H9 (cell line): ENCODE measurements at regions not wholly inside any gene's neighbourhood (a gene's known extent, or its start where the extent isn't known, plus 50 kb on each side); places are given as distances from the start of the nearest gene placed in this dataset.

Experiments
- DNase-seq: peaks from one replicate; pipeline ENCODE4 v3.0.0-alpha.2; 2017
- H2AFZ ChIP-seq: one replicate; pipeline ENCODE4 v1.6.1; 2013; ENCODE audit warnings: mild to moderate bottlenecking, low read length, control low read depth, moderate library complexity
- H2AK5ac ChIP-seq: 2 replicates; pipeline ENCODE4 v1.6.1; 2013; ENCODE audit warnings: low read length, control low read depth, mixed read lengths; ENCODE audit not compliant: insufficient read length
- H2BK120ac ChIP-seq: one replicate; pipeline ENCODE4 v1.6.1; 2013; ENCODE audit warnings: low read depth, mild to moderate bottlenecking, low read length, control low read depth, inconsistent platforms; ENCODE audit not compliant: poor library complexity, severe bottlenecking
- H2BK12ac ChIP-seq: 2 replicates; pipeline ENCODE4 v1.6.1; 2013; ENCODE audit warnings: low read length, control low read depth, mixed read lengths, low read depth; ENCODE audit not compliant: insufficient read length
- H2BK15ac ChIP-seq: 2 replicates; pipeline ENCODE4 v1.6.1; 2013; ENCODE audit warnings: low read depth, low read length, control low read depth
- H2BK20ac ChIP-seq: one replicate; pipeline ENCODE4 v1.6.1; 2013; ENCODE audit warnings: low read depth, mild to moderate bottlenecking, low read length, control low read depth, inconsistent platforms; ENCODE audit not compliant: poor library complexity, severe bottlenecking
- H2BK5ac ChIP-seq: 2 replicates; pipeline ENCODE4 v1.6.1; 2013; ENCODE audit warnings: low read length, control low read depth, mixed read lengths; ENCODE audit not compliant: insufficient read length
- H3K14ac ChIP-seq: 2 replicates; pipeline ENCODE4 v1.6.1; 2013; ENCODE audit warnings: low read length, control low read depth; ENCODE audit not compliant: insufficient read depth
- H3K18ac ChIP-seq: 2 replicates; pipeline ENCODE4 v1.6.1; 2013; ENCODE audit warnings: low read depth, mild to moderate bottlenecking, mixed read lengths, low read length, control low read depth; ENCODE audit not compliant: insufficient read length
- H3K23ac ChIP-seq: 2 replicates; pipeline ENCODE4 v1.6.1; 2013; ENCODE audit warnings: low read length, control low read depth, mixed read lengths, low read depth; ENCODE audit not compliant: insufficient read length
- H3K23me2 ChIP-seq: 2 replicates; pipeline ENCODE4 v1.6.1; 2013; ENCODE audit warnings: low read depth, mild to moderate bottlenecking, mixed read lengths, low read length, control low read depth; ENCODE audit not compliant: insufficient read length, poor library complexity, severe bottlenecking
- H3K27ac ChIP-seq: 2 replicates; pipeline ENCODE4 v1.5.1; 2013; ENCODE audit warnings: low read length, control low read depth, mixed read lengths, low read depth; ENCODE audit not compliant: insufficient read length
- H3K27me3 ChIP-seq: 2 replicates; pipeline ENCODE4 v1.6.1; 2013; ENCODE audit warnings: low read length, control low read depth, inconsistent platforms; ENCODE audit not compliant: insufficient read depth
- H3K4ac ChIP-seq: 2 replicates; pipeline ENCODE4 v1.6.1; 2013; ENCODE audit warnings: low read depth, mild to moderate bottlenecking, control low read depth, inconsistent platforms, low read length, moderate library complexity
- H3K4me1 ChIP-seq: 2 replicates; pipeline ENCODE4 v1.6.1; 2013; ENCODE audit warnings: low read length, control low read depth, inconsistent platforms; ENCODE audit not compliant: insufficient read depth
- H3K4me2 ChIP-seq: 2 replicates; pipeline ENCODE4 v1.6.1; 2013; ENCODE audit warnings: low read length, control low read depth, mixed read lengths; ENCODE audit not compliant: insufficient read length, insufficient read depth
- H3K56ac ChIP-seq: 2 replicates; pipeline ENCODE4 v1.6.1; 2013; ENCODE audit warnings: low read depth, mild to moderate bottlenecking, mixed read lengths, low read length, control low read depth; ENCODE audit not compliant: insufficient read length
- H3K79me1 ChIP-seq: 2 replicates; pipeline ENCODE4 v1.6.1; 2013; ENCODE audit warnings: low read depth, mild to moderate bottlenecking, moderate library complexity, low read length, control low read depth, inconsistent platforms; ENCODE audit not compliant: insufficient read depth, poor library complexity, severe bottlenecking
- H3K79me2 ChIP-seq: 2 replicates; pipeline ENCODE4 v1.6.1; 2013; ENCODE audit warnings: low read length, control low read depth, inconsistent platforms; ENCODE audit not compliant: insufficient read depth
- H3K9ac ChIP-seq: 2 replicates; pipeline ENCODE4 v1.6.1; 2013; ENCODE audit warnings: low read length, control low read depth, mixed read lengths; ENCODE audit not compliant: insufficient read length; ENCODE audit errors: extremely low read depth
- H3K9me3 ChIP-seq: one replicate; pipeline ENCODE4 v1.6.1; 2013; ENCODE audit warnings: low read depth, low read length, inconsistent platforms; ENCODE audit not compliant: control insufficient read depth
- H3T11ph ChIP-seq: one replicate; pipeline ENCODE4 v1.6.1; 2013; ENCODE audit warnings: mild to moderate bottlenecking, low read length, control low read depth, inconsistent platforms
- H4K20me1 ChIP-seq: one replicate; pipeline ENCODE4 v1.6.1; 2013; ENCODE audit not compliant: control insufficient read depth, insufficient read length, insufficient read depth
- H4K5ac ChIP-seq: 2 replicates; pipeline ENCODE4 v1.6.1; 2013; ENCODE audit warnings: low read depth, mild to moderate bottlenecking, mixed read lengths, low read length, control low read depth; ENCODE audit not compliant: insufficient read length
- H4K8ac ChIP-seq: replicated peaks from 2 replicates; pipeline ENCODE4 v1.6.1; 2013; ENCODE audit warnings: low read length, control low read depth, mixed read lengths, low read depth; ENCODE audit not compliant: insufficient read length
- H4K91ac ChIP-seq: 2 replicates; pipeline ENCODE4 v1.6.1; 2013; ENCODE audit warnings: low read depth, mild to moderate bottlenecking, moderate library complexity, mixed read lengths, low read length, control low read depth; ENCODE audit not compliant: insufficient read length
- H3K27ac Mint-ChIP-seq, 3 experiments: 2 replicates in 2 of 3; 3 replicates in 1 of 3; pipeline ENCODE4 v1.8.0; 2020 to 2021; ENCODE audit warnings: mixed read lengths in 3 of 3, mild to moderate bottlenecking in 1 of 3, moderate library complexity in 1 of 3
- H3K27me3 Mint-ChIP-seq: 2 replicates; pipeline ENCODE4 v1.8.0; 2021; ENCODE audit warnings: low read depth, mild to moderate bottlenecking, moderate library complexity, mixed read lengths
- H3K36me3 Mint-ChIP-seq, 3 experiments: 2 replicates in 2 of 3; 3 replicates in 1 of 3; pipeline ENCODE4 v1.8.0; 2020 to 2021; ENCODE audit warnings: low read depth in 3 of 3, mixed read lengths in 3 of 3; ENCODE audit not compliant: insufficient read depth in 1 of 3
- H3K4me1 Mint-ChIP-seq, 2 experiments: 2 replicates each; pipeline ENCODE4 v1.8.0; 2020; ENCODE audit warnings: mixed read lengths in 2 of 2
- H3K4me3 Mint-ChIP-seq, 2 experiments: 2 replicates in 1 of 2; 3 replicates in 1 of 2; pipeline ENCODE4 v1.8.0; 2020 to 2021; ENCODE audit warnings: mild to moderate bottlenecking in 2 of 2, mixed read lengths in 2 of 2, moderate library complexity in 1 of 2
- H3K9me3 Mint-ChIP-seq, 2 experiments: 2 replicates in 1 of 2; 3 replicates in 1 of 2; pipeline ENCODE4 v1.8.0; 2020; ENCODE audit warnings: mild to moderate bottlenecking in 2 of 2, mixed read lengths in 2 of 2, moderate library complexity in 1 of 2
- TF ChIP-seq, protein P1 (sequence below): fragments of 200-600 bp; sonication (generic); conservative IDR thresholded peaks from 3 replicates; pipeline ENCODE4 v1.8.0; 2021; ENCODE audit warnings: antibody characterized with exemption, mild to moderate bottlenecking

GRCh38 chr4:136495851-136496250, 1036.4 kb downstream of the PCDH18 start:
- Mint-ChIP-seq H3K9me3 (no peaks in the 10 kb centered on the region), H3K4me3 (no peak overlapping the region), H3K4me1 (no peaks in the 10 kb centered on the region; a peak in 1 of 4 replicates), H3K36me3 (no peaks in the 10 kb centered on the region), H3K27ac (no peak overlapping the region), H3K27me3 (no peaks in the 10 kb centered on the region)
- no peak overlapping the region for H3K4me2 ChIP-seq
- no peak overlapping the region for H2BK15ac ChIP-seq
- H3K18ac ChIP-seq, result no peak overlapping the region
- no peak overlapping the region for H2BK12ac ChIP-seq
- no peak overlapping the region for H2AK5ac ChIP-seq
- H3K27me3 ChIP-seq, result no peaks in the 10 kb centered on the region
- no peak overlapping the region for H4K5ac ChIP-seq
- H2BK5ac ChIP-seq, result no peak overlapping the region
- no peaks in the 10 kb centered on the region for H3K9me3 ChIP-seq
- H4K91ac ChIP-seq, result no peak overlapping the region
- H3K79me2 ChIP-seq, result no peaks in the 10 kb centered on the region
- H3T11ph ChIP-seq, result no peak overlapping the region
- H3K14ac ChIP-seq, result no peak overlapping the region
- peaks cover 1% of the 10 kb centered on the region; the same call in 1 of the 2 replicates for H3K4me1 ChIP-seq
- TF ChIP-seq, protein P1, sequence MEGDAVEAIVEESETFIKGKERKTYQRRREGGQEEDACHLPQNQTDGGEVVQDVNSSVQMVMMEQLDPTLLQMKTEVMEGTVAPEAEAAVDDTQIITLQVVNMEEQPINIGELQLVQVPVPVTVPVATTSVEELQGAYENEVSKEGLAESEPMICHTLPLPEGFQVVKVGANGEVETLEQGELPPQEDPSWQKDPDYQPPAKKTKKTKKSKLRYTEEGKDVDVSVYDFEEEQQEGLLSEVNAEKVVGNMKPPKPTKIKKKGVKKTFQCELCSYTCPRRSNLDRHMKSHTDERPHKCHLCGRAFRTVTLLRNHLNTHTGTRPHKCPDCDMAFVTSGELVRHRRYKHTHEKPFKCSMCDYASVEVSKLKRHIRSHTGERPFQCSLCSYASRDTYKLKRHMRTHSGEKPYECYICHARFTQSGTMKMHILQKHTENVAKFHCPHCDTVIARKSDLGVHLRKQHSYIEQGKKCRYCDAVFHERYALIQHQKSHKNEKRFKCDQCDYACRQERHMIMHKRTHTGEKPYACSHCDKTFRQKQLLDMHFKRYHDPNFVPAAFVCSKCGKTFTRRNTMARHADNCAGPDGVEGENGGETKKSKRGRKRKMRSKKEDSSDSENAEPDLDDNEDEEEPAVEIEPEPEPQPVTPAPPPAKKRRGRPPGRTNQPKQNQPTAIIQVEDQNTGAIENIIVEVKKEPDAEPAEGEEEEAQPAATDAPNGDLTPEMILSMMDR, result no peak
- H3K79me1 ChIP-seq, result no peaks in the 10 kb centered on the region
- no peak overlapping the region for H4K8ac ChIP-seq
- H2AFZ ChIP-seq, result no peak overlapping the region
- no peak overlapping the region for H3K4ac ChIP-seq
- H3K27ac ChIP-seq, result no peak overlapping the region
- H3K9ac ChIP-seq, result no peak overlapping the region
- H3K23ac ChIP-seq, result no peak overlapping the region
- no peaks in the 10 kb centered on the region for H4K20me1 ChIP-seq
- no peaks in the 10 kb centered on the region for H3K23me2 ChIP-seq
- H3K56ac ChIP-seq, result no peak overlapping the region
- DNase-seq, result no peak
- H2BK120ac ChIP-seq, result no peak overlapping the region
- H2BK20ac ChIP-seq, result no peak overlapping the region
